GM18907 (cell line): ENCODE measurements at regions not wholly inside any gene's neighbourhood (a gene's known extent, or its start where the extent isn't known, plus 50 kb on each side); places are given as distances from the start of the nearest gene placed in this dataset.
"Not testable (repeated sequence)": the region's sequence is repeated elsewhere in the genome, so short reads cannot be mapped to it uniquely, and the experiment has no call there.

Experiments used
- ATAC-seq: cut with Tn5 transposase; IDR thresholded peaks from one replicate; pipeline ENCODE4 v1.9.1; 2021; ENCODE audit warnings: mild to moderate bottlenecking, moderate library complexity; ENCODE audit not compliant: unreplicated experiment

DNA sequence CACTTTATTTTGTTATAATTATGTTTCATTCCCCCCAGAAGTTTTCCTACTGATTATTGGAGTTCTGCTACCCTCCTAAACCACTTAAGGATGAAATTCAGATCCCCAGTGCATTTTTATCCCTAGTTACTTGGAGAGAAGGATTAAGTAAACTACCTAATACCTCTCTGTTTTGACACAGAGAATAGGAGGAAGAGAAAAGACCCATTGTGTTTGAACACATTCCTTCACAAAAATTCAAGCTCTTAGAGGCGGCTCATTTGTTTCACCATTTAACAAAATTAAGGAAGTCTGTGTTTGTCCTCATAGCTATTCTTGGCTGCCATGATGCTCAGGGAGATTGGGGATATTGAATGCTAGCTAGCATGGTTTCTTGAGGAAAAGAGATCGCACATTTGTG, 492.6 kb downstream of the EBF1 start:
- ATAC-seq, result no peak

DNA sequence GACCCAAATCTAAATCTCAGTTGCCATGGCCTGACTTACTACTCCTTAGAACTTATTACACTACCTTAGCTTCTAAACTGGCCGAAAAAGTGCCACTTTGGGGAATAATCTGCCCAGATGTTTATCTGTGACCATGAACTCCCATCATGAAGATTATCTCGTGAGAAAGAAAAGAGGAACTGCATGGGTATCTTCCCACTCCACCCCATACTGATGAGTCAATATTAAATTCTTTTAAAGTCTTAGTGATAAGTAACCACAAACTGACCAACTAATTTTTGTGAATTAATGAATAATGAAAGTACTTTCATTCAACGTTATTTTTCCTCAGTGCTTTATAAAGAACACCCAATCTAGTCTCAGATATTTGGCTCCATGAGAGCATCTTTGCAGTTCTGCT, 493.5 kb downstream of the EBF1 start:
- ATAC-seq, result no peak

DNA sequence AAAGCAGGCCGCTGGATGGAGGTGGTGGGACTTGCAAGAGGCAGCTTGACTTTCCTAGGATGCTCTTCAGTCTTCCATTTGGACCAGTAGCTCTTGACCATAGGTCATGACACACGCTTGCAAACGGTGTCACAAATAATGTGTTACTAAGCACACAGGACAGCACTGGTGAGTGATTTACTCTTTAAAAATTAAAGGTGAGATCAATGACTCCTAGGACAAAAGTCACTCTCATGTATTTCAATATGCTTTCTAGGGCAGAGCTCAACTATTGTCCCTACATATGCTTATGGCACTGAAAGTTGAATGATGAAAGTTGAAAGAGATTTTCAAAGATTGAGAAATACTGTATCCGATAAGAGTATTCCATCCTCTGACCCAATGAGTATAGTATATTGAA, 496.7 kb downstream of the EBF1 start:
- no peak for ATAC-seq

DNA sequence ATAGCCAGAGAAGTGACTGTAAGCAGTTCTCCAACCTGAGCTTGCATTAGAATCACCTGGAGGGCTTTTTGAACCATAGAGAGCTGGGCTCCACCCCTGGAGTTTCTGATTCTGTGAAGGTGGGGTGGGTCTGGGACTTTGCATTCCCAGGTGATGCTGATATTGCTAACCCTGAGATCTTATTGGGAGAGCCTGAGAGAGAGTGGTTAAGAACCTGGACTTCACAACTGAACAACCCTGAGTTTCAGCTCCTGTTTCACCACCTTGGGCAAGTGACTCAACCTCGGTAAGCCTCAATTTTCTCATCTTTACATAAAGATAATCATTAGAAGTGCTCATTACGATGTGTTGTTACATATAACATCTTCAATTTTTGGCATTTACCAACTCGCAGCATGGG, 498.6 kb downstream of the EBF1 start:
- no peak for ATAC-seq

DNA sequence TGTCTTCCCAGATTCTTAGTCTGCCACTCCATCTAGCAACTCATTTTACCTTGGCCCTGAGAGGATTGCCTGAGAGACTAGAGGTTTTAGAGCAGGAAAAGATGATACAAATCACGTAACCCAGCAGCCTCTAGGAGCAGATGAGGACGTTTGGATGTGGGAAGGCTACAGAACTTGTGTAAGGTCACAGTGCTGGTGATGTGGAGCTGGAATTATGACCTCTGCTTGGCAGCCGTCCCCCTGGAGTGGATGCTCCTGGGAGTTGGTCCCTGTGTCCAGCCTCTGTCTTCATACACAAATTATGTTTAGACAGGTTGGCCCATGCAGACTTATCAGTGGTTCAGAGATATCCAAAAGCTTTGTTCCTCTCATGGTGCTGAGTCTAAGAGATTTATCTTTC, 499.0 kb downstream of the EBF1 start:
- no peak for ATAC-seq

DNA sequence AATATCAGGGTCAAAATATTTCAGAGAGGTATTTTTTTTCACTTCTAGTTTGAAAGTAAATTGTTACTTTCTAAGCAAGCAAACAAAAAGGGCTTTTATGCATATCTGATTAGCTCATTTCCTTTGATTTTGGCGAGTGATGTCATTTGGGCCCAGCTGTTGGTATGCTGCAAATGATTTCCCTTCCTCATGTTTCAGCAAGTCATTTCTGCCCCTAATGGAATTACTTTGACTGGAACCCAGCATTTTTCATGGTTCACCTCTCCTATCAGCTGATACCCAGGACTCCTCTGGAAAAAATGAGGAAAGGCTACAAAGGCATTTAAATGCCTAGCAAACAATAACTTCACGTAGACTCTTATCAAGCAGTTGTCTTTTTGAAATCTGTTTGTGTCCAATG, 500.6 kb downstream of the EBF1 start:
- no peak for ATAC-seq

DNA sequence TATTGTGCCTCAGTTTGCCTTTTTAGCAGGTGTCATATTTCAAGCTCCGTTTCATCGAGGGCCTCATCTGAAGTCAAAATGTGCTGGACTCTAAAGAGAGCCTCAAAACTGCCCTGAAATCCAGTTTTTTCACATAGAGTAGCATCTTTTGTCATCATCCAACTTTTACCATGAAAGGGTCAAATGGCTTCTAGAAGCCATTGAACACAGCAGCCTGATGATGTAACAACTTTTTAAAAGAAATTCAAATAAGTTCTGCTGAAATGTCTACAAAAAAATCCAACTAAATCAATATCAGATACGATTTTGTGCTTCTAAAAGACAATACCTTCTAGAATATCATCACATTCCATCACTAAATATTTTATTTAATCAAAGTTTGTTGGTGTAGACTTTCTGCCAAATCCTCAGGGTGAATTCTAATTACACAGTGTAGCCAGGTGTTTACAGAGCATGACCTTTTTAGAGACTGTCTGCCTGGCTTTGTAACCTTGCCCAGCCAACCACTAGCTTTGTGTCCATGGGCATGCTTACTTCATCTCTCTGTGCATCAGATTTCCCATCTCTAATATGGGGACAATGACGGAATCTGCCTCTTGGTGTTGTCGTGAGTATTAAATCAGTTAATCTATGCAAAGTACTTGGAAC, 505.0 kb downstream of the EBF1 start:
- ATAC-seq, result no peak

DNA sequence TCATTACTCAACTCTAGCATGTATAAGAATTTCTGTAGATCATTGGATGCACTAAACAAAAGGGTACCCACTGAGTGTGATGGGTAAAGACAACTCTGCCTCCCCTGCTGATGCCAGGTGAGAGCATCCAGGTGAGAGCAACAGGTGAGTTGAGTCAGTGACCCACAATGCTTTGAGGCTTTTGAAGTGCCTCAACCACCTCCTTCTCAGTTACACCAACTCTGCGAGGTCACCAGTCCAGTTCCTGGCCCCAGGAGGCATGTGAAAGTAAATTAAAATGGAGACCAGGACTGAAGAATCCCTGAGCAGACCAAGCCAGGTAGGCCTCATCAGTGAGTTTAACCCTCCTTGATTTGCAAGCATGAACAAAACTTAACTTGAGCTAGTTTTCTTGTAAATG, 505.8 kb downstream of the EBF1 start:
- no peak for ATAC-seq

DNA sequence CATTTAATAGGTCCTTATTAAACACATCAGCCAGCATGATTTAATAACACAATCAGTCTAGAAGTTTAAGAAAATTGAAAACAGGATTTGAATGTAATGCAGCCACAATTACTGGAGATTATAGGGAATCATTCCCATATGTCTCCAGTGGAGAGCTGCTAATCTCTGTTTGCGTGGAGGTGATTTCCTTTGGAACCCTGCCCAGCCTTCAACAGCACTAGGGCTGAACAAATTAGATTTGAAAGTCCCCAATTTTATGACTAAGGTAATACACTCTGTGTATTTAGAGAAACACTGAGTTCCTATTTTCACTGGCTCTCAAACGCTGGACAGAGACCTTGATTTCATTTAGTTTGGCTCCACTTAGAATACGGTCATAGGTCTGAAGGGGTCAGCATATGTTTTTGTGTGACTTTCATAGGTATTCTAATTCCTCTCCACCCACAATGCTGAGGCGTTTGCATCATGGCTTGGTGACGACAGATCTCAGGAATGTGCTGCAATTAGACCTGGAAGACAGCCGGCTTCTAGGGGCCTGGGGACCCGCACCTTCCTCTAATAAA, 508.3 kb downstream of the EBF1 start:
- no peak for ATAC-seq

DNA sequence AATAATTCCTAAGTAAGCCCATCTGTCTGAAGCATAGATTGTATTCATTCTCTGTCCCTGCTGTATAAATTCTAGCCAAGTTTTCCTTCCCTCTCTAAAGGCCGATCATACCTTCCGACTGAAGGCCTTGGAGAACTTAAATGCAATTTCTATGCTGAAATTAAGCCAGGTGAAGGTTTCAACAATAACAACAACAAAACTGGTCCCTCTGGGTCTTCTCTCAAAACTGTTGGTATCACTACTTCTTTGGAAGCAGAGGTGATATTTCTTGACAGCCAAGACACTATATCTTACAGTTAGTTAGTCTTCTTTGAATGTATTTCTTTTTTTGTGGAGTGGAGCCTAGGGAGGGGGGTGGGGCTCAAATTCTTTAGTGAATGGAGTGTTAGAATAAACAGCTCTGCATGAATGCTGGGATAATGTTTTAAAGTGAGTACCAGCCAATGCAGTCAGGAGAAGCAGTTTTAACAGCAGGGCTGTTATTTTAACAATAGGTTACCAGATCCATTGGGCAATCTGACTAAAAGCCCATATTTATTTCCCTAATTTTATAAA, 508.9 kb downstream of the EBF1 start:
- no peak for ATAC-seq

DNA sequence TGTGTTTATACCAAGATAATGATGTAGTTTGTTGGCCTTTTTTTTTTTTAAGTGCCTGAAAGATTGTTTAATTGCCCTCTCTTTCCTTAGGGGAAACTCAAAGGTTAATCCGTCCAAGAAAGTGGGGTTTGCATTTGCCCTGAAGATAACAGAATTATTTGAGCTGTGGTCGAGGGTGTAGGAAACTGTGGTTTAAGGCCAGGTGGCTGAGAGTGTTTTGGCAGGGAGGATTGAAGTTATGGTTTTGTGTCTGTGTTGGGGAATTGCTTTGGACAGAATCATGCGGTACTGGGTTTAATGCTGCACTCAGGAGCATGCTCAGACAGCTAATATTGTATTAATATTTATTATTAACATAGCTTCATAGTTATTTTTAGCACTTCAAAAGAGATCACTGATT, 509.8 kb downstream of the EBF1 start:
- ATAC-seq, result no peak

DNA sequence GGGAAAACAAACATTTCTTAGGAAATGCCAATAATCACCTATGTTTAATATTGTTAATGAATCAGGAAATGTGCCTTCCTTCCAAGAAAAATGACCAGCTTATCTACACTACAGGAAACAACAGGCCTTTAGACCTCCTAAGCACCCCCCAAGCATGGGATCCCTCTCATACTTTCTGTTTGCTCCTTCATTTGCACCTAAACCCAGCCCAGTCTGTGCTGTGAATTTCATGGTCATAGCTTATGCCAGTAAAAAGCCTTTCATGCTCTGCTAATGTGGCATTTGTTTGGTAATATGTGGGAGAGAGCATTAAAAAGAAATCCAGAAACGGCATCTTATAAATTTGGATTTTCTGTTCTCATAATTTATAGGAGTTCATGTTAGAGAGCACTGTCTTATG, 511.1 kb downstream of the EBF1 start:
- no peak for ATAC-seq

DNA sequence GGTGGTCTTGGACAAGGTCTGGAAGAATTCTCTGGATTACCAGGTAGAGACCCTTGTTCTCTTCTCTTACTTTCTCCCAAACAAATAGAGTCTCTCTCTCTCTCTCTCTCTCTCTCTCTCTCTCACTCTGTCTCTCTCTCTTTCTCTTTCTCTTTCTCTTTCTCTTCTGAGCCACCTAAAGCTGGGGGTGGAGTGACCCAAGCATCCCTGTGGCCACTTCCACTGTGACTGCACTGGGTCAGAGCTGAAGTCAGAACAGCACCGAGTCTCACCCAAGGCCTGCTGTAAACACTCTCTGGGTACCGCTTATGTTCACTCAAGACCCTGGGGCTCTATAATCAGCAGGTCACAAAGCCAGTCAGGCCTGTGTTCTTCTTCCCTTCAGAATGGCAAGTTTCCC, 513.7 kb downstream of the EBF1 start:
- ATAC-seq, result no peak

DNA sequence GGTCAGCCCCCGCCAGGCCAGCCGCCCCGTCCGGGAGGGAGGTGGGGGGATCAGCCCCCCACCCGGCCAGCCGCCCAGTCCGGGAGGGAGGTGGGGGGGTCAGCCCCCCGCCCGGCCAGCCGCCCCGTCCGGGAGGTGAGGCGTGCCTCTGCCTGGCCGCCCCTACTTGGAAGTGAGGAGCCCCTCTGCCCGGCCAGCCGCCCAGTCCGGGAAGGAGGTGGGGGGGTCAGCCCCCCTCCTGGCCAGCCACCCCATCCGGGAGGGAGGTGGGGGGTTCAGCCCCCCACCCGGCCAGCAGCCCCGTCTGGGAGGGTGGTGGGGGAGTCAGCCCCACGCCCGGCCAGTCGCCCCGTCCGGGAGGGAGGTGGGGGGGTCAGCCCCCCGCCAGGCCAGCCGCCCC, 517.0 kb downstream of the EBF1 start:
- ATAC-seq, result not testable (repeated sequence)

DNA sequence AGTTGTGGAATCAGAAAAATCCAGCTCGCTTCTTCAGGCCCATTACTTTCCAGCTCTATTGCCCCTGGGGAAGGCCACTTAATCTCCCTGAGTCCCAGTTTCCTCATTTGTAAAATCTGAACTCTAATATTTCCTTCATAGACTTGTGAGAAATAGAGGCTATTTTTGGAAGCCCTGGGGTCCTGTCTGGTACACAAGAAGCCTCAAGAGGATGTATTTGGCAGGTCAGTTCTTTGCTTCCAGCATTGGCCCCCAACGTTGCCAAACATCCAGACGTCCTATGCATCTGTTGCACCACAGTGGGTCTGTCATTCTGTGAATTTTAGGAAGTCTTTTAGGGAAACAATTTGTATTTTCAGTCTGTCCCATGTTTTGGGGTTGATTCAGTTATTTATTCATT, 525.9 kb downstream of the EBF1 start:
- ATAC-seq, result no peak

DNA sequence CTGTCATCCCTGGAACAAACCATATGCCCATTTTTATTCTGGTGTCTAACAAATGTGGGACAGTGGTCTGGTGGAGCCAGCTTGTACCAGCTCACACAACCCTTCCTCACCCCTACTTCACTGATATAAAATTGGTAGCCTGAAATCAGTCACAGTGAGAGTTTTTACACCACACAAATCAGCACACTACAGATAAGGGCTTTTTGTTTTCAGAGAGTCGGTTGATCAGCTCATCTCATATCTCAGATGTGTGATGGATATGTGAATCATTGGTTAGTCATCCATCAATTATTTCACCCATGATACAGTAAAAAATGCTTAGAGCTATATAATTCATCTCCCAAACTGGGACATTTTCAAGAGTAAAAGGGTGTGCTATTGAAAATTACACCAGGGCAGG, 529.2 kb downstream of the EBF1 start:
- ATAC-seq, result no peak

DNA sequence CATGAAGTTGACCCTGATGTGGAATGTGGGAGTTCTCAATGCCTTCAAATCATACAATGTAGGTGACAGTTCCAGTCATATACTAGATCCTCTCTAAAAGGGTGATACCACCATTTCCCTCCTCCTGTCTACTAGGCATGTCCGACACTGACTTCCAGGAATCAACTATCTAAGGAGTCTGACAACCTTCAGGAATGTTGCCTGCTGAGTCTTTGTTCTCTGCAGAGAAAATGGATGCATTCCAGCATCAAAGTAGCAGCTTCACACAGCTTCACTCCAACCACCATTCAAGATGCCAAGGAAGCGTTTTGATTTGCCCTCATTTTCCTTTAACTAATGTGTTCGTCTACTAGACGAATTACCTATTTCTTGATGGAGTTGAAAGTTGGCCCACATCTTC, 530.2 kb downstream of the EBF1 start:
- ATAC-seq, result no peak

DNA sequence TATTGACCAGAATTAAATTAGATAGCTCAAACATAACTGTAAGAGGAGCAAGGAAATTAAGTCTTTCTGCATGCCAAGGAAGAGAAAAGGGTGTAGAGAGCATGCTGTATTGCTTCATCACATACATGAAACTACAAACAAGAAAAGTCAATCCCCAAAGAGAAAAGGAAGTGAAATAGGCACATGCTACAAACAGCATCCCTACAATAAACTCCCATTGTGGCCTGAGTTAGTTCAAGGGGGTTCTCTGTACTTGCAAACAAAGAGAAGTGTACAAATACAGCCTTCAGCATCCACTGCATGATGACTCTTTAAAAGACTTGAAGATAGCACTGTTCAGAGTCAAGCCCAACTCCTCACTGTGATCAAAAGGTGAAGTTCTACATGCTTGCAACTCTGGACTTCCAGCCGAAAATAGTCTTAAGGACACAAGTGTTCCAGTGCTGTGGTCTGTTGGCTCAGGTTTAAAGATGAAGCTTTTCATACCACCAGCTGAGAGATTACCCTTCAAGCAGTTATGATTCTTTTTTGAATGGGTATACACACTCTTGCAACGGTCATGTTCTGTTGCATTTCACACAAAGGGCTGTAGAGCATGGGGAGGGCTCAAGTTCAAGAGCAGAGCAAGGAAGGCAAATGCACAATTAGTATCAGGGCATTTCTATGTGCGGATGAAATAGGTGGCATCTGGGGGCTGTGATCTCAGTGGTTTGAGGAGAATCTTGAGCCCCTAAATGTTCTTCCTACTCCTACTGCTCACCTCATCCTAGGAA, 534.5 kb downstream of the EBF1 start:
- ATAC-seq, result no peak

DNA sequence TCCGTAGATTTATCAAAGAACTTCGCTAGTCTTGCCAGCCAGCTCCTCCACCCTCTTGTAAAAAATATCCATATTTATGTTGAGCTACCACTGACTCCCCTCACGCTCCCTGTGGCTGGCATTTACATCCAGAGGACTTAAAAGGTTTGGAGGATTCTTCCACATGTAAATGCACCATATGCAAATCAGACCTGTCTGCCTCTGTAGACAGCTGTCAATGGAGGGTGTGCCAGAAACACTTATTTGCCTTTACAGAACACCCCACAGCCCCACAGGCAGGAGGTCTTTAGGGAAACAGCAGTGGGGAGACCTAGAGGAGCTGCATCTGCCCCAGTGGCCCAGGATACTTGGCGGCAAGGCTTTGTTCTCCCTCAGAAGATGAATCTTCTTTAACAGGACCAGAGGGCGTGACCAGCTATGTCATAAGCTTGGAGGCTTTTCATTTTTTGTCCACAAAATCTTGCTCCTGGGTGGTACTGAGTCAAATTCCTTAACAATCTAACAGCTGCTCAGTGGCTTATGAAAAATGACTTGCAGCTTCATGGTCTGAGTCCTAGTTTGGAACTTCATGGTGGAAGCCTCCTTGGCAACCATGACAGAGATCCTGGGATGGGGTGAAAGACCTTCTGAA, 535.8 kb downstream of the EBF1 start:
- ATAC-seq, result no peak

DNA sequence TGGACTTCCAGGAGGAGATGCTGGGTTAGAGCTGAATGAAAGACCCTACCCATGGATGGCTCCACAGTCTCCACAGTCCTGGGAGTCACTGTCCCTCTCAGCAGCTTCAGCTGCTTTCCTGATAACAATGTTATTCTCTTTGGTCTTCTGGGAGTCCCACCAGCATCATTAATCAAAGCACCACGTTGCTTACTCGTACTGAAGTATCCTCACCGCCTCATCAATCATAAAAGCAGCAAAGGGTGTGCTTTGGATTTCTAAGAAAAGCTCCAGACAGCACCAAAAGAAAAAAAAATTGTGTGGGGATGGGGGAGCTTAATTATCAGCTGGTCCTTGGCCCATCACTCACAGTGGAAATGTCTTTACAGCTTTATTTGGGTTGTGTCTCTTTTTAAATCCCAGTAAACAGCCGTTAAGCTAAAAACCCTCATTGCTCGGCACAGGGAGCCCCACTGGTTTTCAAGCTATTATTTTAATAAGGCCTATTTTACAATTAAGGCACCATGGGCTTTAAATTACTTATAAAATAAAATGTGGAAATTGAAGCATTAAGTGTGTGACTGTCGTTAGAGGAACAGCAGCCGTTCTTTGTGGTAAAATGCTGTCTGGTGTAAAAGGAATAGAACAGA, 538.0 kb downstream of the EBF1 start:
- no peak for ATAC-seq

DNA sequence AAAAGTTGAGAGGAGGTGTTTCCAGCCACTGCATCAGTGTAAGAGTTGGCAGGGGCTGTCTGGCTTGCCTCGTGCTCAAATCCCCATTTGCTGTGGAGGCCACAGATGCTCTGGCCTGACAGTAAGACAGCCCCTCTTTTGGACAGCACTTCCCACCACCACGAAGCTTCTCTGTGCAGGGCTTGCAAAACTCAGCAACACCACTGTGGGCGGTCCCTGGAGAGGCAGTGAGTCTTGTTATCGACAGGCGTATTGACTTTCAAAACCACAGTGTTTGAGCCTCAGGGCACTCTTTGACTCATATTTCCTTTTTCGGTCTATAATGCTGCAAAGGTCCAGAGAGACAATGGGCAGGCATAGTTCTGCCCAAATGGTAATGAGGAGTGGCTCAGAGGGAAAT, 539.5 kb downstream of the EBF1 start:
- peak; percentile 98 for ATAC-seq
